Left ventricle myocardium inferior (tissue), 1 donor: ENCODE measurements at regions not wholly inside any gene's neighbourhood (a gene's known extent, or its start where the extent isn't known, plus 50 kb on each side); places are given as distances from the start of the nearest gene placed in this dataset.

Experiments
- DNase-seq: peaks from one replicate; pipeline ENCODE4 v3.0.0-alpha.2; 2020
- H3K27ac ChIP-seq: fragments of 200-600 bp; replicated peaks from 2 replicates; pipeline ENCODE4 v1.8.0; 2021
- H3K27me3 ChIP-seq: fragments of 200-600 bp; 2 replicates; pipeline ENCODE4 v1.8.0; 2021; ENCODE audit warnings: low read depth
- H3K36me3 ChIP-seq: fragments of 200-600 bp; 2 replicates; pipeline ENCODE4 v1.8.0; 2021
- H3K4me1 ChIP-seq: fragments of 200-600 bp; 2 replicates; pipeline ENCODE4 v1.8.0; 2021
- H3K4me3 ChIP-seq: fragments of 200-600 bp; 2 replicates; pipeline ENCODE4 v1.8.0; 2021; ENCODE audit warnings: mild to moderate bottlenecking, moderate library complexity
- H3K9me3 ChIP-seq: fragments of 200-600 bp; replicated peaks from 2 replicates; pipeline ENCODE4 v1.8.0; 2021
- CTCF ChIP-seq: fragments of 200-600 bp; IDR thresholded peaks from 2 replicates; pipeline ENCODE4 v1.8.0; 2021; ENCODE audit warnings: antibody characterized with exemption, mild to moderate bottlenecking, borderline replicate concordance
- intact Hi-C: fragments of 100-400 bp; cut with micrococcal nuclease; formaldehyde crosslinking; loops from one replicate; pipeline ENCODE4 v1.11.0; 2022
- donor health status: DM: no; HTN: yes; CAD: no; lungs with severe emphysema.

DNA sequence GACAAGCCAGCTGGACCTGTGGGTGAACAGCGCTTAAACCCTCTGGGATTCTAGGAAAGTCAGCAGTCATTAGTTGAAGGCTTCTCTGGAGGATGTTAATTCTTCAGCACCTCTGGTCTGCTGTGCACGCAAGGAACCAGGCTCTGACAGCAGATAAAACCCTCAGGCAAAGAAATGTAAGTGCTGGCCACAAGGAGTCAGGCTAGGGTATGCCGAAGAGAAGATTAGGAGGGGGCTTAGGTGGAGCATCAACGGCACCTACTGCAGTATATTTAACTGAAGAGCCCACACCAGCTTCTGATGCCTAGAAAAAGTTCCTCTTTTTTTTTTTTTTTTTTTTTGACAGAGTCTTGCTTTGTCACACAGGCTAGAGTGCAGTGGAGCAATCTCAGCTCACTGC is 304.2 kb upstream of the MC4R start:
- no peak for DNase-seq
- H3K4me1 ChIP-seq = no peaks in the 10 kb centered on the region
- no peak for TF ChIP-seq CTCF
- H3K36me3 ChIP-seq = no peaks in the 10 kb centered on the region
- H3K4me3 ChIP-seq = no peak overlapping the region
- no peak overlapping the region for H3K27ac ChIP-seq
- peaks cover 13% of the 10 kb centered on the region for H3K27me3 ChIP-seq
- intact Hi-C loops = no loop called here
- no peaks in the 10 kb centered on the region for H3K9me3 ChIP-seq

GRCh38 chr18:60684843-60685513 is 312.4 kb upstream of the MC4R start:
- peaks cover 4% of the 10 kb centered on the region for H3K27me3 ChIP-seq
- peaks cover 4% of the 10 kb centered on the region for H3K9me3 ChIP-seq
- DNase-seq = no peak
- no peak overlapping the region for H3K27ac ChIP-seq
- intact Hi-C loops = loop anchor here (10.0 kb wide), 1 partner anchor 820 kb away; no protein-coding TSS in a partner anchor
- H3K4me1 ChIP-seq = no peaks in the 10 kb centered on the region
- no peaks in the 10 kb centered on the region for H3K36me3 ChIP-seq
- TF ChIP-seq CTCF = peak; percentile 73
- no peak overlapping the region for H3K4me3 ChIP-seq

- TF ChIP-seq CTCF = no peak
- no peak for DNase-seq
- intact Hi-C loops = loop anchor here (10.0 kb wide), 1 partner anchor 819 kb away; no protein-coding TSS in a partner anchor
Observed at GRCh38 chr18:60686142-60686541, 313.6 kb upstream of the MC4R start.

GRCh38 chr18:60691061-60691460 is 318.5 kb upstream of the MC4R start:
- no peak for TF ChIP-seq CTCF
- Histone ChIP-seq H3K4me1 (no peaks in the 10 kb centered on the region), H3K9me3 (no peaks in the 10 kb centered on the region), H3K27ac (no peak overlapping the region), H3K27me3 (no peaks in the 10 kb centered on the region), H3K4me3 (no peak overlapping the region), H3K36me3 (no peaks in the 10 kb centered on the region)
- DNase-seq = no peak
- intact Hi-C loops = no loop called here

More at GRCh38 chr18:60686142-60686541, 313.6 kb upstream of the MC4R start:
- H3K27ac ChIP-seq = no peak overlapping the region
- no peak overlapping the region for H3K4me3 ChIP-seq
- no peaks in the 10 kb centered on the region for H3K4me1 ChIP-seq
- H3K27me3 ChIP-seq = peaks cover 4% of the 10 kb centered on the region
- H3K36me3 ChIP-seq = no peaks in the 10 kb centered on the region
- peaks cover 4% of the 10 kb centered on the region for H3K9me3 ChIP-seq

DNA sequence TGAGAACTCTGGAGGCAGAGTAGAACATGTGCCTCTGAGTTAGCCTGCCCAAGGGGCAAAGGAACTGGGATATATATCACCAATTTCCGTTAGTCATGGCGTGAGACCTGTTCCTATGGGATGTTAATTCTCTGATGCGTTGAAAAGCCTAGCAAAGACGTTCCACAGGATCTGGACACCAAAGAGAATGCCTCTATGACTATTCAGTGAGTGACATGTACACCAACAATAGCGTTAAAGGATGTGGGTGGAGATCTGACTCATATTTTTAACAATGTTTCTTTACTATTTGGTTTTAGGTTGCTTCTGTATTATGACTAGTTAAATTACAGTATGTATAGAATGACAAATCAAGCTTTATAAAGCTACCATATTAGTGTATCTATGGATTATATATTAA is 320.9 kb upstream of the MC4R start:
- no peak for TF ChIP-seq CTCF
- H3K9me3 ChIP-seq = no peaks in the 10 kb centered on the region
- intact Hi-C loops = no loop called here
- no peaks in the 10 kb centered on the region for H3K4me1 ChIP-seq
- no peak overlapping the region for H3K27ac ChIP-seq
- DNase-seq = no peak
- no peaks in the 10 kb centered on the region for H3K27me3 ChIP-seq
- no peak overlapping the region for H3K4me3 ChIP-seq
- H3K36me3 ChIP-seq = no peaks in the 10 kb centered on the region
